MM.1S (cell line): ENCODE measurements at regions not wholly inside any gene's neighbourhood (a gene's known extent, or its start where the extent isn't known, plus 50 kb on each side); places are given as distances from the start of the nearest gene placed in this dataset.

ENCODE experiments used
- DNase-seq: peaks from one replicate; pipeline ENCODE4 v3.0.0-alpha.2; 2015
- H2AFZ ChIP-seq: fragments of 300-600 bp; sonication (generic); 2 replicates; pipeline ENCODE4 v1.6.0; 2016; ENCODE audit warnings: antibody characterized with exemption, low read length
- H3F3A ChIP-seq: fragments of 300-600 bp; sonication (generic); 2 replicates; pipeline ENCODE4 v1.6.1; 2016; ENCODE audit warnings: mild to moderate bottlenecking, antibody characterized with exemption, low read length, moderate library complexity, mixed read lengths; ENCODE audit not compliant: insufficient read depth
- H3K27ac ChIP-seq: fragments of 300-600 bp; sonication (generic); 2 replicates; pipeline ENCODE4 v1.5.1; 2016; ENCODE audit warnings: mild to moderate bottlenecking, low read length
- H3K27me3 ChIP-seq: fragments of 300-600 bp; sonication (generic); replicated peaks from 2 replicates; pipeline ENCODE4 v1.6.0; 2016; ENCODE audit warnings: low read length; ENCODE audit not compliant: insufficient read depth
- H3K36me3 ChIP-seq: fragments of 300-600 bp; sonication (generic); replicated peaks from 2 replicates; pipeline ENCODE4 v1.6.1; 2016; ENCODE audit warnings: mild to moderate bottlenecking, low read length, mixed read lengths; ENCODE audit not compliant: insufficient read depth
- H3K4me1 ChIP-seq: fragments of 300-600 bp; sonication (generic); 2 replicates; pipeline ENCODE4 v1.6.1; 2016; ENCODE audit warnings: low read length, mixed read lengths
- H3K4me2 ChIP-seq: fragments of 300-600 bp; sonication (generic); 2 replicates; pipeline ENCODE4 v1.6.0; 2016; ENCODE audit warnings: low read depth, low read length
- H3K4me3 ChIP-seq: fragments of 300-600 bp; sonication (generic); 2 replicates; pipeline ENCODE4 v1.5.1; 2016; ENCODE audit warnings: low read length, mixed read lengths
- H3K79me2 ChIP-seq: fragments of 300-600 bp; sonication (generic); 2 replicates; pipeline ENCODE4 v1.6.1; 2016; ENCODE audit warnings: mixed run types, low read length, mixed read lengths
- H3K9ac ChIP-seq: fragments of 300-600 bp; sonication (generic); 2 replicates; pipeline ENCODE4 v1.6.1; 2016; ENCODE audit warnings: low read length, mixed read lengths
- H3K9me2 ChIP-seq: fragments of 300-600 bp; sonication (generic); replicated peaks from 2 replicates; pipeline ENCODE4 v1.6.1; 2016; ENCODE audit warnings: mild to moderate bottlenecking, low read length, mixed read lengths; ENCODE audit not compliant: insufficient read depth
- H3K9me3 ChIP-seq: fragments of 300-600 bp; sonication (generic); replicated peaks from 2 replicates; pipeline ENCODE4 v1.6.1; 2016; ENCODE audit warnings: mild to moderate bottlenecking, low read length, mixed read lengths; ENCODE audit not compliant: insufficient read depth
- H4K20me1 ChIP-seq: fragments of 300-600 bp; sonication (generic); 2 replicates; pipeline ENCODE4 v1.6.1; 2016; ENCODE audit warnings: mild to moderate bottlenecking, low read length, moderate library complexity, mixed read lengths; ENCODE audit not compliant: insufficient read depth
- EZH2 ChIP-seq: fragments of 300-600 bp; sonication (generic); optimal IDR thresholded peaks from 2 replicates; pipeline ENCODE3; 2017; ENCODE audit warnings: low read depth, mild to moderate bottlenecking, antibody characterized with exemption, low read length, mixed read lengths
- EZH2phosphoT487 ChIP-seq: fragments of 300-600 bp; sonication (generic); IDR thresholded peaks from 2 replicates; pipeline ENCODE4 v1.6.1; 2018; ENCODE audit warnings: antibody characterized with exemption, low read length
- TF ChIP-seq, protein P1 (sequence below): fragments of 300-600 bp; sonication (generic); IDR thresholded peaks from 2 replicates; pipeline ENCODE4 v1.5.1; 2016; ENCODE audit warnings: antibody characterized with exemption, low read length, mixed read lengths

DNA sequence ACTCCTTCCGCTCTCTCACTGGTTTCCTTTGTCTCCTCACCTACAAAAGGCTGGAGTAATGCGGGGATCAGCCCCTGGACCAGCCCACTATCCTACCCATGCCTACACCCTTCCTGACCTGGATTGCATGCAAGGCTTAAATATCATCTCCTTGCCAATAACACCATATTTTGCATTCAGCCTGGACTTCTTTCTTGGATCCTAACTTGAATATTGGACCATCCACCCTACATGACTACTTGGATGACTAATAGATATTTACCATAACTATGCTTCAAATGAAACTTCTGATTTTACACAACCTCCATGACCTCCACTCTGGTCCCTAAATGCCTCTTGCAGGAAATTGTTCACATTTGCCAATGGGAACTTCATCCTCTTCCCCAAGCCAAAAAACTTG lies 188.3 kb upstream of the AKR1E2 start:
- no peak overlapping the region for H2AFZ ChIP-seq
- DNase-seq = no peak
- H3K4me2 ChIP-seq = no peak overlapping the region
- TF ChIP-seq, protein P1, sequence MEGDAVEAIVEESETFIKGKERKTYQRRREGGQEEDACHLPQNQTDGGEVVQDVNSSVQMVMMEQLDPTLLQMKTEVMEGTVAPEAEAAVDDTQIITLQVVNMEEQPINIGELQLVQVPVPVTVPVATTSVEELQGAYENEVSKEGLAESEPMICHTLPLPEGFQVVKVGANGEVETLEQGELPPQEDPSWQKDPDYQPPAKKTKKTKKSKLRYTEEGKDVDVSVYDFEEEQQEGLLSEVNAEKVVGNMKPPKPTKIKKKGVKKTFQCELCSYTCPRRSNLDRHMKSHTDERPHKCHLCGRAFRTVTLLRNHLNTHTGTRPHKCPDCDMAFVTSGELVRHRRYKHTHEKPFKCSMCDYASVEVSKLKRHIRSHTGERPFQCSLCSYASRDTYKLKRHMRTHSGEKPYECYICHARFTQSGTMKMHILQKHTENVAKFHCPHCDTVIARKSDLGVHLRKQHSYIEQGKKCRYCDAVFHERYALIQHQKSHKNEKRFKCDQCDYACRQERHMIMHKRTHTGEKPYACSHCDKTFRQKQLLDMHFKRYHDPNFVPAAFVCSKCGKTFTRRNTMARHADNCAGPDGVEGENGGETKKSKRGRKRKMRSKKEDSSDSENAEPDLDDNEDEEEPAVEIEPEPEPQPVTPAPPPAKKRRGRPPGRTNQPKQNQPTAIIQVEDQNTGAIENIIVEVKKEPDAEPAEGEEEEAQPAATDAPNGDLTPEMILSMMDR = no peak
- TF ChIP-seq EZH2phosphoT487 = no peak
- no peak for TF ChIP-seq EZH2
- H3K4me3 ChIP-seq = no peak overlapping the region
- H3K27ac ChIP-seq = no peak overlapping the region
- no peak overlapping the region for H3K9ac ChIP-seq
- H3K27me3 ChIP-seq = no peaks in the 10 kb centered on the region
- no peaks in the 10 kb centered on the region for H3K79me2 ChIP-seq
- H4K20me1 ChIP-seq = no peaks in the 10 kb centered on the region
- no peaks in the 10 kb centered on the region for H3K4me1 ChIP-seq
- H3F3A ChIP-seq = no peaks in the 10 kb centered on the region
- no peaks in the 10 kb centered on the region for H3K9me2 ChIP-seq
- H3K36me3 ChIP-seq = no peaks in the 10 kb centered on the region
- no peaks in the 10 kb centered on the region for H3K9me3 ChIP-seq

GRCh38 chr10:4635883-4636282 lies 190.1 kb upstream of the AKR1E2 start:
- Histone ChIP-seq H3K9ac (no peak overlapping the region), H3K27ac (no peak overlapping the region), H3F3A (no peaks in the 10 kb centered on the region), H3K4me2 (no peak overlapping the region), H4K20me1 (no peaks in the 10 kb centered on the region), H3K9me2 (no peaks in the 10 kb centered on the region), H3K79me2 (no peaks in the 10 kb centered on the region), H3K36me3 (no peaks in the 10 kb centered on the region), H2AFZ (no peak overlapping the region), H3K9me3 (no peaks in the 10 kb centered on the region), H3K27me3 (no peaks in the 10 kb centered on the region), H3K4me1 (no peaks in the 10 kb centered on the region), H3K4me3 (no peak overlapping the region)
- DNase-seq = no peak
- TF ChIP-seq, protein P1 = no peak
- TF ChIP-seq EZH2phosphoT487 (no peak), EZH2 (no peak)

- Histone ChIP-seq H3K36me3 (no peaks in the 10 kb centered on the region), H3K4me2 (no peak overlapping the region), H3F3A (no peaks in the 10 kb centered on the region), H3K9me3 (no peaks in the 10 kb centered on the region), H3K9me2 (no peaks in the 10 kb centered on the region), H3K4me1 (no peaks in the 10 kb centered on the region), H3K4me3 (no peak overlapping the region), H3K27me3 (no peaks in the 10 kb centered on the region), H2AFZ (no peak overlapping the region), H4K20me1 (no peaks in the 10 kb centered on the region), H3K79me2 (no peaks in the 10 kb centered on the region), H3K9ac (no peak overlapping the region), H3K27ac (no peak overlapping the region)
- DNase-seq = no peak
- TF ChIP-seq EZH2phosphoT487 = no peak
- TF ChIP-seq, protein P1 = no peak
- TF ChIP-seq EZH2 = no peak
These were observed 190.6 kb upstream of the AKR1E2 start for GRCh38 chr10:4635388-4635787.
